ENCODE measurements at regions not wholly inside any gene's neighbourhood (a gene's known extent, or its start where the extent isn't known, plus 50 kb on each side); places are given as distances from the start of the nearest gene placed in this dataset.
"Not testable (repeated sequence)": the region's sequence is repeated elsewhere in the genome, so short reads cannot be mapped to it uniquely, and the experiment has no call there.

DNA sequence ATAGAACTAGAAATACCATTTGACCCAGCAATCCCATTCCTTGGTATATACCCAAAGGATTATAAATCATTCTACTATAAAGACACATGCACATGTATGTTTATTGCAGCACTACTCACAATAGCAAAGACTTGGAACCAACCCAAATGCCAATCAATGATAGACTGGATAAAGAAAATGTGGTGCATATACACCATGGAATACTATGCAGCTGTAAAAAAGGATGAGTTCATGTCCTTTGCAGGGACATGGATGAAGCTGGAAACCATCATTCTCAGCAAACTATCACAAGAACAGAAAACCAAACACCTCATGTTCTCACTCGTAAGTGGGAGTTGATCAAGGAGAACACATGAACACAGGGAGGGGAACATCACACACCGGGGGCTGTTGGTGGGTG is 108.9 kb upstream of the IL1RAPL2 start:
- H3K9me3 Mint-ChIP-seq; H3K9me3 ChIP-seq (ENCODE audit: control insufficient read depth in 1 of 2, low read length in 2 of 2); H3K27ac Mint-ChIP-seq; H3K36me3 ChIP-seq (ENCODE audit: insufficient read depth, low read length); H3K4me1 ChIP-seq (ENCODE audit: insufficient read depth, low read length); H3K4me3 Mint-ChIP-seq; H3K36me3 Mint-ChIP-seq; POLR2A ChIA-PET (ENCODE audit: partially characterized antibody); DNase-seq; H3K27ac ChIP-seq (ENCODE audit: low read depth, low read length); intact Hi-C loops (cut with micrococcal nuclease); H3K4me3 ChIP-seq (ENCODE audit: low read length in 2 of 2); H3K27me3 Mint-ChIP-seq; CTCF ChIA-PET (ENCODE audit: partially characterized antibody); H3K4me1 Mint-ChIP-seq; H3K27me3 ChIP-seq (ENCODE audit: insufficient read depth, low read length): not testable (repeated sequence)

DNA sequence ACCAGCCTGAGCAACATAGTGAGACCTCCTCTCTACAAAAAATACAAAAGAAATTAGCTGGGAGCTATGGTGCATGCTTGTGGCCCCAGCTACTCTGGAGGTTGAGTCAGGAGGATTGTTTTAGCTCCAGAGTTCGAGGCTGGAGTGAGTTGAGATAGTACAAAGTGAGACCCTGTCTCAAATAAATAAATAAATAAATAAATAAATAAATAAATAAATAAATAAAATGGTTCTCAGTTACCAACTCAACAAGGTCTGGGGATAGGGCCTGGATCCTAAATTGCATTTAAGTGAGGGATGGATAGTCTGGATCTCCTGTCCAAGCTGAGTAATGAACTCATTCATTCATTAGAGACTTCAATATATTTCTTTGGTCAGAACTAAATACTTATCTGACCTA is 115.7 kb upstream of the IL1RAPL2 start:
- Mint-ChIP-seq H3K4me1 (no peaks in the 10 kb centered on the region), H3K9me3 (peaks cover 0 to 2% (median 0%) of the 10 kb centered on the region in 8 donors)
- CTCF ChIA-PET (ENCODE audit: partially characterized antibody) = no interaction called here

DNA sequence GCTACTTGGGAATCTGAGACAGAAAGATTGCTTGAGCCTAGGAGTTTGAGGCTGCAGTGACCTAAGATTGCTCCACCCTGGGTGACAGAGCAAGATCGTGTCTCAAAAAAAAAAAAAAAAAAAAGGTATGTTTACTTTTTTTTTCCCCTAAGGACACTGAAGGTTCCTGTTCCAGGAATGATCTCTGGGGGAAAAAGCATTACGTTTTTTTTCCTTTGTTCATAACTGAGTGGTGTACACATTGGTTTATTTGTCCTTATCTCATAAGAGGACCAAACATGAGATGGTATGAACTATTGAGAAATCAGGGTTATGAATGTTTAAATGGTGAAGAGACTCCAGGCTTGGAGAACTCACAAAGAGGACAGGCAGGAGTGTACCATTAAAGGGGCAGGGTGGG is 120.4 kb upstream of the IL1RAPL2 start:
- Histone ChIP-seq H3K36me3 (ENCODE audit: insufficient read depth, low read length) (no peaks in the 10 kb centered on the region), H3K4me1 (ENCODE audit: insufficient read depth, low read length) (no peaks in the 10 kb centered on the region), H3K9me3 (ENCODE audit: control insufficient read depth in 1 of 2, low read length in 2 of 2) (no peaks in the 10 kb centered on the region), H3K27me3 (ENCODE audit: insufficient read depth, low read length) (no peaks in the 10 kb centered on the region), H3K27ac (ENCODE audit: low read depth, low read length) (no peak overlapping the region), H3K4me3 (ENCODE audit: low read length in 2 of 2) (no peak overlapping the region)
- H3K4me1 Mint-ChIP-seq = no peaks in the 10 kb centered on the region
- POLR2A ChIA-PET (ENCODE audit: partially characterized antibody) = no interaction called here
- H3K36me3 Mint-ChIP-seq = no peaks in the 10 kb centered on the region
- no peaks in the 10 kb centered on the region for H3K27me3 Mint-ChIP-seq
- no peak overlapping the region for H3K4me3 Mint-ChIP-seq
- no peak overlapping the region for H3K27ac Mint-ChIP-seq
- DNase-seq = no peak
- CTCF ChIA-PET (ENCODE audit: partially characterized antibody) = no interaction called here
- H3K9me3 Mint-ChIP-seq = no peaks in the 10 kb centered on the region
- intact Hi-C loops (cut with micrococcal nuclease) = no loop called here

More for the DNA sequence above, 115.7 kb upstream of the IL1RAPL2 start:
- H3K36me3 Mint-ChIP-seq = no peaks in the 10 kb centered on the region
- H3K27me3 Mint-ChIP-seq = no peaks in the 10 kb centered on the region
- H3K27ac ChIP-seq (ENCODE audit: low read depth, low read length) = no peak overlapping the region
- no peak overlapping the region for H3K4me3 ChIP-seq (ENCODE audit: low read length in 2 of 2)
- no peaks in the 10 kb centered on the region for H3K36me3 ChIP-seq (ENCODE audit: insufficient read depth, low read length)
- H3K4me1 ChIP-seq (ENCODE audit: insufficient read depth, low read length) = no peaks in the 10 kb centered on the region
- intact Hi-C loops (cut with micrococcal nuclease) = no loop called here
- H3K4me3 Mint-ChIP-seq = no peak overlapping the region
- H3K9me3 ChIP-seq (ENCODE audit: control insufficient read depth in 1 of 2, low read length in 2 of 2) = no peaks in the 10 kb centered on the region
- DNase-seq = no peak
- H3K27ac Mint-ChIP-seq = no peak overlapping the region
- POLR2A ChIA-PET (ENCODE audit: partially characterized antibody) = no interaction called here
- H3K27me3 ChIP-seq (ENCODE audit: insufficient read depth, low read length) = no peaks in the 10 kb centered on the region

DNA sequence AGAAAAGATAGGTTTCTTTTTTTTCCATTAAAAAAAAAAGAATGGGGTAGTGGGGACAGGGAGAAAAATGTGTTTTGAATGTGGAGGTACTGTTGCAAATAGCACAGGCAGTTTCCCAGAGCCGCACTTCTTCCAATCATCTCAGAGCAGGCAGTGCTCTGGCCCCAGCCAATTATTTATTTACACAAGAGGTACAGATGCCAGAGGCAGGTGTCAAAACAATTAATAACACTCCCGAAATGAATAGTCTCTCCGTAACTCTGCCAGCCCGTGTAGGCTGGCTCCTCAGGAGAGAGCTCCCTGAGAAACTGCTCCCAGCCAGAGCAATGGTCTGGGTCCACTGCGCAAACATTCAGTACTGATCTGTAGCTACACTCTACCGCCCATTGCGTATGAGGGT is 130.8 kb upstream of the IL1RAPL2 start:
- DNase-seq = no peak
- ChIA-PET POLR2A (ENCODE audit: partially characterized antibody) (no interaction called here), CTCF (ENCODE audit: partially characterized antibody) (no interaction called here)
- peaks cover 0 to 2% (median 0%) of the 10 kb centered on the region in 8 donors for H3K9me3 Mint-ChIP-seq
- H3K36me3 Mint-ChIP-seq = no peaks in the 10 kb centered on the region
- Histone ChIP-seq H3K4me3 (ENCODE audit: low read length in 2 of 2) (no peak overlapping the region), H3K4me1 (ENCODE audit: insufficient read depth, low read length) (no peaks in the 10 kb centered on the region), H3K27ac (ENCODE audit: low read depth, low read length) (no peak overlapping the region), H3K36me3 (ENCODE audit: insufficient read depth, low read length) (no peaks in the 10 kb centered on the region), H3K27me3 (ENCODE audit: insufficient read depth, low read length) (no peaks in the 10 kb centered on the region), H3K9me3 (ENCODE audit: control insufficient read depth in 1 of 2, low read length in 2 of 2) (no peaks in the 10 kb centered on the region)
- H3K27me3 Mint-ChIP-seq = peaks cover 2% of the 10 kb centered on the region in 2 donors
- intact Hi-C loops (cut with micrococcal nuclease) = no loop called here
- H3K4me3 Mint-ChIP-seq = no peak overlapping the region
- H3K27ac Mint-ChIP-seq = no peak overlapping the region
- no peaks in the 10 kb centered on the region for H3K4me1 Mint-ChIP-seq

DNA sequence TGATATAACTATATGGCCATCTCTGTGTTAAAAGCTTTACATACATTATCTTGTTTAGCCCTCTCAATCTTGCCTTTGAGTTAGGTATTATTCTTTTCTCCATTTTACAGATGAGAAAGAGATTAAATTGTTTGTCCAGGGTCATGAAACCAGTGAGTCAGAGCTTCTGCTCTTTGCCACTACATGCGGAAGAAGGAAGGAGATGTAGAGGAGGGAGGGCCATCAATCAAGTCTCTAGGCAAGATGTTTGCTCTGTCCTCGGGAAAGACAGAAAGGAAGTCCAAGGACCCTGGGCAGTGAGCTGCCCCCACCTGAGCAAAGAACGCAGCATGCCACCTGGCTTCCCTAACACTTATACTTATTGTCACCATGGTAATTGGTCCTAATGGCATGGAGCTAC is 133.7 kb upstream of the IL1RAPL2 start:
- Histone ChIP-seq H3K36me3 (ENCODE audit: insufficient read depth, low read length) (no peaks in the 10 kb centered on the region), H3K4me3 (ENCODE audit: low read length in 2 of 2) (no peak overlapping the region), H3K9me3 (ENCODE audit: control insufficient read depth in 1 of 2, low read length in 2 of 2) (no peaks in the 10 kb centered on the region), H3K4me1 (ENCODE audit: insufficient read depth, low read length) (no peaks in the 10 kb centered on the region), H3K27ac (ENCODE audit: low read depth, low read length) (no peak overlapping the region), H3K27me3 (ENCODE audit: insufficient read depth, low read length) (no peaks in the 10 kb centered on the region)
- Mint-ChIP-seq H3K4me1 (no peaks in the 10 kb centered on the region), H3K27me3 (peaks cover 2% of the 10 kb centered on the region in 2 donors), H3K36me3 (no peaks in the 10 kb centered on the region), H3K9me3 (peaks cover 0 to 1% (median 0%) of the 10 kb centered on the region in 8 donors), H3K27ac (no peak overlapping the region), H3K4me3 (no peak overlapping the region)
- intact Hi-C loops (cut with micrococcal nuclease) = no loop called here
- POLR2A ChIA-PET (ENCODE audit: partially characterized antibody) = no interaction called here
- no peak for DNase-seq
- CTCF ChIA-PET (ENCODE audit: partially characterized antibody) = interaction anchor here (0.5 kb wide), 1 partner anchor 370 kb away, joined by 3 read pairs; no protein-coding TSS in a partner anchor

DNA sequence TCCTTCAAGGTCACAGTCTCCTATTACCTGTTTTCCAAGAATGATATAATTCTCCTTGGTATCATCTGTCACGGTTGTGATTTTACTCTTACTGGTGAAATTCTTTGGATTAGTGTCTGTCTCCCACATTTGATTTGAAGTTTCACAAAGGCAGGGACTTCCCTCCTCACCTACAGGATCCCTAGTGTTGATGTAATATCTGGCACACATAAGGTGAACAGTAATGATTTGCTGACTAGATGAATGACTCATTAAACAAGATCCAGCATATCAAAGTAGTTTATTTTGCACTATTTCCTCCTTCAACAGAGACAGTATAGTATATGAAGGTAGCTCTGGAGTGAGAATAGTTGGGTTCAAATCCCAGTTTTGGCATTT is 135.3 kb upstream of the IL1RAPL2 start:
- no peaks in the 10 kb centered on the region for H3K27me3 ChIP-seq (ENCODE audit: insufficient read depth, low read length)
- no peaks in the 10 kb centered on the region for H3K4me1 ChIP-seq (ENCODE audit: insufficient read depth, low read length)
- intact Hi-C loops (cut with micrococcal nuclease) = no loop called here
- DNase-seq = no peak
- H3K36me3 Mint-ChIP-seq = no peaks in the 10 kb centered on the region
- H3K4me1 Mint-ChIP-seq = no peaks in the 10 kb centered on the region
- H3K4me3 Mint-ChIP-seq = no peak overlapping the region
- peaks cover 0 to 1% (median 0%) of the 10 kb centered on the region in 8 donors for H3K9me3 Mint-ChIP-seq
- no peaks in the 10 kb centered on the region for H3K9me3 ChIP-seq (ENCODE audit: control insufficient read depth in 1 of 2, low read length in 2 of 2)
- no peak overlapping the region for H3K4me3 ChIP-seq (ENCODE audit: low read length in 2 of 2)
- ChIA-PET CTCF (ENCODE audit: partially characterized antibody) (no interaction called here), POLR2A (ENCODE audit: partially characterized antibody) (no interaction called here)
- H3K27me3 Mint-ChIP-seq = peaks cover 2 to 3% of the 10 kb centered on the region in 2 donors
- no peak overlapping the region for H3K27ac Mint-ChIP-seq
- H3K27ac ChIP-seq (ENCODE audit: low read depth, low read length) = no peak overlapping the region
- no peaks in the 10 kb centered on the region for H3K36me3 ChIP-seq (ENCODE audit: insufficient read depth, low read length)

DNA sequence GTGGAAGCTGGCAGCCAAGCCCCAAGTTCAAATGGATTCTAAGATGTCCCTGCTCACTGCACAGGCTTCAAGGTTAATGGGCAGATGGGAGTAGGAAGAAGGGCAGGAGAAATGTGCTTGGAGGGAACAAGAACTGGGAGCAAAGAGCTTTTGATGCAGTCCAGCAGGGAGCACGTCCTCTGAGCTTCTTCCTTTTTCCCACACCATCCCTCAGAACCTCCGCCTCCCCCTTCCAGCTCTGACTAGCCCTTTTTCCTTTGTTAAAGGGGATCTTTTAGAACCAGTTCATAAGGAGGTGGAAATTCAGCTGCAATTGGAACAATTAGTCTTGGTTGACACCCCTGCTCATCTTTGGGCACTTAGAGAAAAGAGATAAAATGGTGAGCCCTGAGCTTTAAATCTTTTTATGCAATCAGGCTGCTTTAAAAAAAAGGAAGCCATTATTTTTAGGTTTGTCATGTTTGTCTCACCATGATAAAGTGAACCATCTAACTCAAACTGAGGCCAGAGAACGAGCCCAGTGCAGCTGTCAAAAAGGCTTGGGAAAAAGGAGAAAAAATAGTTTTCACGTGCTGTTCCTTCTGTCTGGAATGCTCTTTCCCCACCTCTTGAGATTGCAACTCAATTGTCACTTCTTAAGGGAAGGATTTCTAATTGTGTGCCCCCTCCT is 135.8 kb upstream of the IL1RAPL2 start:
- no peak for DNase-seq
- Histone ChIP-seq H3K36me3 (ENCODE audit: insufficient read depth, low read length) (no peaks in the 10 kb centered on the region), H3K27ac (ENCODE audit: low read depth, low read length) (no peak overlapping the region), H3K4me3 (ENCODE audit: low read length in 2 of 2) (no peak overlapping the region), H3K9me3 (ENCODE audit: control insufficient read depth in 1 of 2, low read length in 2 of 2) (no peaks in the 10 kb centered on the region), H3K27me3 (ENCODE audit: insufficient read depth, low read length) (no peaks in the 10 kb centered on the region), H3K4me1 (ENCODE audit: insufficient read depth, low read length) (no peaks in the 10 kb centered on the region)
- Mint-ChIP-seq H3K9me3 (peaks cover 0 to 1% (median 0%) of the 10 kb centered on the region in 8 donors), H3K27ac (no peak overlapping the region), H3K36me3 (no peaks in the 10 kb centered on the region), H3K4me1 (no peaks in the 10 kb centered on the region), H3K4me3 (no peak overlapping the region), H3K27me3 (peaks cover 2 to 3% of the 10 kb centered on the region in 2 donors)
- intact Hi-C loops (cut with micrococcal nuclease) = no loop called here
- POLR2A ChIA-PET (ENCODE audit: partially characterized antibody) = no interaction called here
- CTCF ChIA-PET (ENCODE audit: partially characterized antibody) = no interaction called here

DNA sequence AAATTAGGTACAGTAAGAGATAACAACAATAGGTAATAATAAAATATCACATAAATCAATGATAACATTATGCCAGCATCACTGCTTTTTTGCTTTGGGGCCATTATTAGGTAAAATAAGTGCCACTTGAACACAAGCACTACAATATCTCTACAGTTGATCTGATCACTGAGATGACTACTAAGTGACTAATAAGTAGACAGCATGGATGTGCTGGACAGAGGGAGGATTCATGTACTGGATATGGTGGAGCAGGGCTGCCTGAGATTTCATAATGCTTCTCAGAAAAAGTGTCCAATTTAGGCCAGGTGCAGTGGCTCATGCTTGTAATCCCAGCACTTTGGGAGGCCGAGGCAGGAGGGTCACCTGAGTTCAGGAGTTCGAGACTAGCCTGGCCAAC is 137.8 kb upstream of the IL1RAPL2 start:
- no peaks in the 10 kb centered on the region for H3K9me3 Mint-ChIP-seq
- no peak overlapping the region for H3K4me3 ChIP-seq (ENCODE audit: low read length in 2 of 2)
- H3K27ac Mint-ChIP-seq = no peak overlapping the region
- no peaks in the 10 kb centered on the region for H3K36me3 Mint-ChIP-seq
- no peaks in the 10 kb centered on the region for H3K27me3 ChIP-seq (ENCODE audit: insufficient read depth, low read length)
- no peaks in the 10 kb centered on the region for H3K4me1 Mint-ChIP-seq
- H3K4me3 Mint-ChIP-seq = no peak overlapping the region
- H3K4me1 ChIP-seq (ENCODE audit: insufficient read depth, low read length) = no peaks in the 10 kb centered on the region
- POLR2A ChIA-PET (ENCODE audit: partially characterized antibody) = no interaction called here
- H3K27me3 Mint-ChIP-seq = peaks cover 2 to 3% of the 10 kb centered on the region in 2 donors
- H3K27ac ChIP-seq (ENCODE audit: low read depth, low read length) = no peak overlapping the region
- H3K9me3 ChIP-seq (ENCODE audit: control insufficient read depth in 1 of 2, low read length in 2 of 2) = no peaks in the 10 kb centered on the region
- no peaks in the 10 kb centered on the region for H3K36me3 ChIP-seq (ENCODE audit: insufficient read depth, low read length)
- CTCF ChIA-PET (ENCODE audit: partially characterized antibody) = no interaction called here
- intact Hi-C loops (cut with micrococcal nuclease) = no loop called here
- DNase-seq = no peak
